ENCODE measurements at regions not wholly inside any gene's neighbourhood (a gene's known extent, or its start where the extent isn't known, plus 50 kb on each side); places are given as distances from the start of the nearest gene placed in this dataset.

DNA sequence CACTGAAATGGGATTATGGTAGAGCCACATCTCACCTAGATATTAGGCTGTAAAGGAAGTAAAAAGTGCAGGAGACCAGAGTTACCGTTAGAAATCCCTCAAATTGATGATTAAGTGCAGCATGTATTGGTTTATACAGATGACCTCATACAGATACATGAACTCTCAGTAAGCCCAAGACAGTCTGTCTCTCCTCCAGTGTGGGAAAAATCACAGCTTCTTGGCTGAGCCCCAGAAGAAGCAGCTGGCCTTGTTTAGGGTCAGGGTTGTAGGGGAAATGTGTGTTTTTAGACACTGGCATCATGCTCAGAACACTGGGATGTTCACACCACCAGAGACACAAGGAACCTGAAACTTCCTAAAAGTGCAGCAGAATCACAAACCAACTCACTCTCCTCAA, 135.9 kb downstream of the KATNIP start:
- no peak for TF ChIP-seq POLR2A (IDR thresholded peaks at IDR 0.05; ENCODE audit: borderline replicate concordance, extremely low read depth, insufficient read depth, insufficient read length)
- no peak for TF ChIP-seq CTCF (IDR thresholded peaks at IDR 0.05 in 2 of 3, conservative IDR thresholded peaks at IDR 0.05 in 1 of 3; ENCODE audit: borderline replicate concordance in 1 of 3, insufficient read depth in 1 of 3, low read depth in 2 of 3, low read length in 2 of 3)
- TF ChIP-seq CBX3 (IDR thresholded peaks at IDR 0.05; ENCODE audit: low read depth): no peak
- TF ChIP-seq CEBPB (IDR thresholded peaks at IDR 0.05; ENCODE audit: low read depth): no peak
- no peak for TF ChIP-seq EZH2 (IDR thresholded peaks at IDR 0.05)
- no peak for TF ChIP-seq ZNF274 (IDR thresholded peaks at IDR 0.05; ENCODE audit: low read depth, low read length)
- no peak for TF ChIP-seq JUND (IDR thresholded peaks at IDR 0.05)
- no peak for TF ChIP-seq SP1 (IDR thresholded peaks at IDR 0.05; ENCODE audit: low read depth)
- TF ChIP-seq, protein P1, sequence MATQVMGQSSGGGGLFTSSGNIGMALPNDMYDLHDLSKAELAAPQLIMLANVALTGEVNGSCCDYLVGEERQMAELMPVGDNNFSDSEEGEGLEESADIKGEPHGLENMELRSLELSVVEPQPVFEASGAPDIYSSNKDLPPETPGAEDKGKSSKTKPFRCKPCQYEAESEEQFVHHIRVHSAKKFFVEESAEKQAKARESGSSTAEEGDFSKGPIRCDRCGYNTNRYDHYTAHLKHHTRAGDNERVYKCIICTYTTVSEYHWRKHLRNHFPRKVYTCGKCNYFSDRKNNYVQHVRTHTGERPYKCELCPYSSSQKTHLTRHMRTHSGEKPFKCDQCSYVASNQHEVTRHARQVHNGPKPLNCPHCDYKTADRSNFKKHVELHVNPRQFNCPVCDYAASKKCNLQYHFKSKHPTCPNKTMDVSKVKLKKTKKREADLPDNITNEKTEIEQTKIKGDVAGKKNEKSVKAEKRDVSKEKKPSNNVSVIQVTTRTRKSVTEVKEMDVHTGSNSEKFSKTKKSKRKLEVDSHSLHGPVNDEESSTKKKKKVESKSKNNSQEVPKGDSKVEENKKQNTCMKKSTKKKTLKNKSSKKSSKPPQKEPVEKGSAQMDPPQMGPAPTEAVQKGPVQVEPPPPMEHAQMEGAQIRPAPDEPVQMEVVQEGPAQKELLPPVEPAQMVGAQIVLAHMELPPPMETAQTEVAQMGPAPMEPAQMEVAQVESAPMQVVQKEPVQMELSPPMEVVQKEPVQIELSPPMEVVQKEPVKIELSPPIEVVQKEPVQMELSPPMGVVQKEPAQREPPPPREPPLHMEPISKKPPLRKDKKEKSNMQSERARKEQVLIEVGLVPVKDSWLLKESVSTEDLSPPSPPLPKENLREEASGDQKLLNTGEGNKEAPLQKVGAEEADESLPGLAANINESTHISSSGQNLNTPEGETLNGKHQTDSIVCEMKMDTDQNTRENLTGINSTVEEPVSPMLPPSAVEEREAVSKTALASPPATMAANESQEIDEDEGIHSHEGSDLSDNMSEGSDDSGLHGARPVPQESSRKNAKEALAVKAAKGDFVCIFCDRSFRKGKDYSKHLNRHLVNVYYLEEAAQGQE (IDR thresholded peaks at IDR 0.05; ENCODE audit: low read depth): no peak
- no peak for TF ChIP-seq EZH2phosphoT487 (IDR thresholded peaks at IDR 0.05; ENCODE audit: borderline replicate concordance)
- no peak for TF ChIP-seq POLR2AphosphoS5 (IDR thresholded peaks at IDR 0.05; ENCODE audit: low read depth, low read length)
- TF ChIP-seq, protein P2, sequence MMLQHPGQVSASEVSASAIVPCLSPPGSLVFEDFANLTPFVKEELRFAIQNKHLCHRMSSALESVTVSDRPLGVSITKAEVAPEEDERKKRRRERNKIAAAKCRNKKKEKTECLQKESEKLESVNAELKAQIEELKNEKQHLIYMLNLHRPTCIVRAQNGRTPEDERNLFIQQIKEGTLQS (IDR thresholded peaks at IDR 0.05): no peak
- TF ChIP-seq FOSL1 (IDR thresholded peaks at IDR 0.05; ENCODE audit: low read depth): no peak
- TF ChIP-seq, protein P3, sequence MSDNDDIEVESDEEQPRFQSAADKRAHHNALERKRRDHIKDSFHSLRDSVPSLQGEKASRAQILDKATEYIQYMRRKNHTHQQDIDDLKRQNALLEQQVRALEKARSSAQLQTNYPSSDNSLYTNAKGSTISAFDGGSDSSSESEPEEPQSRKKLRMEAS (IDR thresholded peaks at IDR 0.05): no peak
